Gastroesophageal sphincter (tissue), 3 donors: ENCODE measurements at regions not wholly inside any gene's neighbourhood (a gene's known extent, or its start where the extent isn't known, plus 50 kb on each side); places are given as distances from the start of the nearest gene placed in this dataset.

Source experiments
- CTCF ChIP-seq, 4 experiments: fragments of 200-600 bp in 2 of 4; fragments of 450-650 bp in 2 of 4; sonication (generic) in 1 of 4; IDR thresholded peaks; one replicate each; pipeline ENCODE4 v1.5.1; 2017 to 2019; ENCODE audit warnings: antibody characterized with exemption in 4 of 4, mild to moderate bottlenecking in 2 of 4, moderate library complexity in 2 of 4
- EP300 ChIP-seq: sonication (generic); formaldehyde crosslinking; IDR thresholded peaks from one replicate; pipeline ENCODE4 v1.6.1; 2017; ENCODE audit warnings: antibody characterized with exemption, mild to moderate bottlenecking
- POLR2A ChIP-seq, 2 donors: fragments of 450-650 bp; IDR thresholded peaks; one replicate each; pipeline ENCODE4 v1.6.1; 2017; ENCODE audit warnings: antibody characterized with exemption in 2 of 2, mild to moderate bottlenecking in 2 of 2, moderate library complexity in 1 of 2
- POLR2AphosphoS5 ChIP-seq: sonication (generic); formaldehyde crosslinking; IDR thresholded peaks from one replicate; pipeline ENCODE4 v1.6.1; 2017; ENCODE audit warnings: antibody characterized with exemption

GRCh38 chr7:153642989-153643388 lies 409.2 kb upstream of the DPP6 start:
- TF ChIP-seq CTCF (IDR thresholded peaks at IDR 0.05) (no peak), EP300 (no peak), POLR2A (IDR thresholded peaks at IDR 0.05) (no peak), POLR2AphosphoS5 (no peak)
